Peyer's patch (tissue), 4 donors: ENCODE measurements at regions not wholly inside any gene's neighbourhood (a gene's known extent, or its start where the extent isn't known, plus 50 kb on each side); places are given as distances from the start of the nearest gene placed in this dataset.

Experiments
- DNase-seq, 3 donors: peaks; one replicate each; pipeline ENCODE4 v3.0.0-alpha.2; 2017 to 2019
- H3K27ac ChIP-seq, 4 donors: fragments of 200-600 bp; sonication (generic); one replicate each; pipeline ENCODE4 v1.5.1; 2016 to 2019
- H3K27me3 ChIP-seq, 2 donors: fragments of 200-600 bp; sonication (generic); one replicate each; pipeline ENCODE4 v1.5.1; 2019
- H3K36me3 ChIP-seq, 3 donors: fragments of 200-600 bp; sonication (generic); one replicate each; pipeline ENCODE4 v1.5.1; 2016 to 2019
- H3K4me1 ChIP-seq, 4 donors: fragments of 200-600 bp; sonication (generic); one replicate each; pipeline ENCODE4 v1.5.1; 2016 to 2019
- H3K4me3 ChIP-seq, 4 donors: fragments of 200-600 bp; sonication (generic); 1 replicate in 3 of 4; 2 replicates in 1 of 4; pipeline ENCODE4 v1.5.1; 2016 to 2019; ENCODE audit warnings: mild to moderate bottlenecking in 1 of 4
- H3K9me3 ChIP-seq, 4 donors: fragments of 200-600 bp; sonication (generic); one replicate each; pipeline ENCODE4 v1.5.1; 2016 to 2019; ENCODE audit warnings: mild to moderate bottlenecking in 1 of 4
- CTCF ChIP-seq, 6 experiments: fragments of 450-650 bp in 4 of 6; fragments of 200-600 bp in 2 of 6; sonication (generic) in 1 of 6; IDR thresholded peaks; one replicate each; pipeline ENCODE4 v1.5.1; 2017 to 2019; ENCODE audit warnings: antibody characterized with exemption in 6 of 6, mild to moderate bottlenecking in 3 of 6, moderate library complexity in 1 of 6
- POLR2A ChIP-seq, 2 donors: fragments of 450-650 bp; IDR thresholded peaks; one replicate each; pipeline ENCODE4 v1.5.1; 2017; ENCODE audit warnings: antibody characterized with exemption in 2 of 2, mild to moderate bottlenecking in 2 of 2, moderate library complexity in 2 of 2

- DNase-seq: no peak
- no peak overlapping the region for H3K4me3 ChIP-seq
- no peaks in the 10 kb centered on the region for H3K4me1 ChIP-seq
- no peaks in the 10 kb centered on the region for H3K36me3 ChIP-seq
- no peaks in the 10 kb centered on the region for H3K9me3 ChIP-seq
- no peak overlapping the region for H3K27ac ChIP-seq
- no peak for TF ChIP-seq POLR2A (IDR thresholded peaks at IDR 0.05)
- no peaks in the 10 kb centered on the region for H3K27me3 ChIP-seq
Measured at GRCh38 chr20:55569084-55569483, 436.2 kb downstream of the CBLN4 start.

- H3K27ac ChIP-seq: no peak overlapping the region
- H3K4me1 ChIP-seq: no peaks in the 10 kb centered on the region
- H3K36me3 ChIP-seq: no peaks in the 10 kb centered on the region
- H3K27me3 ChIP-seq: no peaks in the 10 kb centered on the region
- TF ChIP-seq POLR2A (IDR thresholded peaks at IDR 0.05) (no peak), CTCF (IDR thresholded peaks at IDR 0.05) (no peak)
- H3K4me3 ChIP-seq: no peak overlapping the region
- H3K9me3 ChIP-seq: no peaks in the 10 kb centered on the region
- no peak for DNase-seq
Measured at GRCh38 chr20:55567826-55568225, 437.5 kb downstream of the CBLN4 start.

GRCh38 chr20:55565096-55565773 is 440.1 kb downstream of the CBLN4 start:
- Histone ChIP-seq H3K36me3 (no peaks in the 10 kb centered on the region), H3K4me3 (no peak overlapping the region), H3K27me3 (no peaks in the 10 kb centered on the region), H3K4me1 (no peaks in the 10 kb centered on the region), H3K27ac (no peak overlapping the region), H3K9me3 (no peaks in the 10 kb centered on the region)
- DNase-seq: no peak
- TF ChIP-seq POLR2A (IDR thresholded peaks at IDR 0.05) (no peak), CTCF (IDR thresholded peaks at IDR 0.05) (no peak)

GRCh38 chr20:55561259-55561658 is 444.1 kb downstream of the CBLN4 start:
- Histone ChIP-seq H3K36me3 (no peaks in the 10 kb centered on the region), H3K27me3 (no peaks in the 10 kb centered on the region)

GRCh38 chr20:55557191-55557590 is 448.1 kb downstream of the CBLN4 start:
- Histone ChIP-seq H3K4me3 (no peak overlapping the region), H3K4me1 (no peaks in the 10 kb centered on the region), H3K36me3 (no peaks in the 10 kb centered on the region), H3K27me3 (no peaks in the 10 kb centered on the region), H3K9me3 (no peaks in the 10 kb centered on the region), H3K27ac (no peak overlapping the region)
- DNase-seq: no peak
- no peak for TF ChIP-seq POLR2A (IDR thresholded peaks at IDR 0.05)
- TF ChIP-seq CTCF (IDR thresholded peaks at IDR 0.05): no peak

More at GRCh38 chr20:55561259-55561658, 444.1 kb downstream of the CBLN4 start:
- no peak for DNase-seq
- H3K9me3 ChIP-seq: no peaks in the 10 kb centered on the region
- no peak for TF ChIP-seq POLR2A (IDR thresholded peaks at IDR 0.05)
- TF ChIP-seq CTCF (IDR thresholded peaks at IDR 0.05): no peak
- no peak overlapping the region for H3K27ac ChIP-seq
- H3K4me1 ChIP-seq: no peaks in the 10 kb centered on the region
- no peak overlapping the region for H3K4me3 ChIP-seq

- Histone ChIP-seq H3K9me3 (no peaks in the 10 kb centered on the region), H3K4me3 (no peak overlapping the region), H3K27me3 (no peaks in the 10 kb centered on the region), H3K36me3 (no peaks in the 10 kb centered on the region), H3K27ac (no peak overlapping the region), H3K4me1 (no peaks in the 10 kb centered on the region)
- TF ChIP-seq CTCF (IDR thresholded peaks at IDR 0.05) (no peak), POLR2A (IDR thresholded peaks at IDR 0.05) (no peak)
- no peak for DNase-seq
Measured at GRCh38 chr20:55555075-55555650, 450.2 kb downstream of the CBLN4 start.
